Stimulated activated CD8-positive, alpha-beta memory T cell treated with anti-CD3 and anti-CD28 coated beads, Interleukin-12 subunit alpha, Interleukin-12 subunit beta, amount 100 ng/mL, for 4 hours (primary cell): ENCODE measurements at regions not wholly inside any gene's neighbourhood (a gene's known extent, or its start where the extent isn't known, plus 50 kb on each side); places are given as distances from the start of the nearest gene placed in this dataset.
"Not testable (repeated sequence)": the region's sequence is repeated elsewhere in the genome, so short reads cannot be mapped to it uniquely, and the experiment has no call there.

ENCODE experiments used
- DNase-seq: peaks from one replicate; pipeline ENCODE4 v3.0.0-alpha.2; 2020; ENCODE audit warnings: low read depth

DNA sequence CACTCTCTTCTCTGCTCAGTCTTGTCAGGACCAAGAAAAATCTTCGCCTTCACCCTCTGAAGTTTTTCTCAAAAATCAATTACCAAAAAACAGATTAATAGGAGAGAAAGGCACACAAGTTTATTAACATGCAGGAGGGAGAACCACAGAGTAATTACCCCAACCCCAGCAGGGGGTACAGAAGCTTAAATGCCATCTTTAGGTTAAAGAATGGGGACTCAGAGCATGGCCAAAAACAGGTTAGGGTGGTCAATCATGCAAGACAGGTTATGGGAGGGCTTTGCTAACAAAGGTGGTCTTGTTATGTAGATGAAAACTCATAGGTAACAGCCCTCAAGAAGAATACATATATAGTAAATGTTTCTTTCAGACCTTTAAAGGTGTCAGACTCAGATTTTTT is 100.5 kb upstream of the BTN3A2 start:
- no peak for DNase-seq

DNA sequence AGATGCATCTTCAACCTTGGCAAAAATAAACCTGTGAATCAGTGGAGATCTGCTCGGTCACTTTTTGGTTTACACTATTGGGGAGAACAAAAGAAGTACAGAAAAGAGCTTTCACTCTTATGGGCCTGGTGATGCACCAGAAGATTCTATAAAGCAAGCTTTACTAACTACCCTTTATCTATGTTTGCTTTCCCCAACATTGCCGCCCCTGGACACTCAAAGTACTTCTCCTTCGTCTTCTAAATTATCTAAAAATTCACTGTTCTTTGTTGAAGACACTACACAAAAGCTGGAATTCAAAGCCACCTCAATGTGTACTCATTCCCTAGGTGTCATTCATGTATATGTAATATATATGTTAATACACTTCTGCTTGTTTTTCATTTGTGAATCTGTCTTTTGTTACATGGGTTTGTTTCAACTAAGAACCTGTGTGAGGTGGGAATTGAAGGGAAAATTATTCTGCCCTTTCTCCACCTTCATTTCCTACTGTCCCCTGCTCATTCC is 97.9 kb upstream of the BTN3A2 start:
- no peak for DNase-seq

DNA sequence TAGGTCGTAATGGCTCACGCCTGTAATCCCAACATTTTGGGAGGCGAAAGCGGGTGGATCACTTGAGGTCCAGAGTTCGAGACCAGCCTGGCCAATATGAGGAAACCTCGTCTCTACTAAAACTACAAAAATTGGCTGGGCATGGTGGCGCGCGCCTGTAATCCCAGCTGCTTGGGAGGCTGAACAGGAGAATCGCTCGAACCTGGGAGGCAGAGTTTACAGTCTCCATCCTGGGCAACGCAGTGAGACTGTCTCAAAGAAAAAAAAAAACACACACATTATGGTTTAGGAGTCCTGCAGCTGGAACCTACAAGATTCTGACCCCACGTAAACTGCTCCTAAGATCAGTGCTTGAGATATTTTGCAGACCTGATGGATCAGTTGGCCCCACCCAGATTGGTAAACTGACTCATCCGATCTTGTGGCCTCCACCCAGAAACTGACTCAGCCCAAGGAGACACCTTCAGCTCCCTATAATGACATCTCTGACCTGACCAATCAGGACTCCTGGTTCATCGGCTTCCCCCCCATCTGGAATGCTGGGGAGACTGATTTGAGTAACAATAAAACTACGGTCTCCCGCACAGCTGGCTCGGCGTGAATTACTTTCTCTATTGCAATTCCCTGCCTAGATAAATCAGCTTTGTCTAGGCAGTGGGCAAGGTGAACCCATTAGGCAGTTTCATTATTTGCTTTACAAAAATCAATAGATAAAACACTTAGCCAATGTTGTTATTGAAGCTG is 96.2 kb upstream of the BTN3A2 start:
- no peak for DNase-seq

DNA sequence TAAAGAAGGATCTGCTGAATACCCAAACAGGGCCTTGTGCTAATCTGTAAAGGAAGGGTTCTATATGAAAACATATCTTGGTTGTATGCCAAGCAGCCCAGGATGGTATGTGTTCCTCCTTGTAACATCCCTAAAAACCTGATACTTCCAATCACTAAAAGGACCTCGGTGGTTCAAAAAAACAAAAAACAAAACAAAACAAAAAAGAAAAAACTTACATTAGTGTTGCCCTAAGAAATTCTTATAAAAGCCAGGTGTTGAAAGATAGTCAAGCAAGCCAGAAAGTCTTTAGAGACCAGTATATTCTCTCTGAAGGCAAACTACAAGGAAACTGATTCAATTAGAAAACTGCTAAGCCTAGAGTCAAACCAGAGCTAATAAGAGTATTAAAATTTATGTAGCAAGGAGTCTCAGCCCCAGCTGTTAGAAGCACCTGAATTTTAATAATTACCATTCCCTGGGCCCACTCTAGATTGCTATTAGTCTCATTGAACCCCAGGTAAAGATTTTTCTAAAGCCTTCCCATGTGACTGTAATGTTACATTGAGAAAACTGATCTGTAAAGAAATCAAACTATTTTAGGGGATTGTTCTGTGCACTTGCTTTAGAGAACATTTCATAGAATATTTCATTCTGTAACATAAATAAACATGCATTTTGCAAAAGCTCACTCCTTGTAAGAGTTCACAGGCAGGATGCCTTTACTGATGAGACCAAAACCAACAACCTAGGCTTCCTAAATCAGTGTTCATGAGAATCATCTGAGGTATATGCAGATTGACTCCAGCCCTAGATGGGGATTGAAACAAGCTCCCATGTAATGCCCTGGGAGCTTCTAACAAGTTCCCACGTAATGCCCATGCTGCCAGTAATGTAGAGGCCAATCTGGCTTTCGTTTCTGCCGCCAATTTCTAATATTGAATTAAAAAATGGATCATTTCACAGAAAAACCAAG is 95.2 kb upstream of the BTN3A2 start:
- DNase-seq, result no peak

DNA sequence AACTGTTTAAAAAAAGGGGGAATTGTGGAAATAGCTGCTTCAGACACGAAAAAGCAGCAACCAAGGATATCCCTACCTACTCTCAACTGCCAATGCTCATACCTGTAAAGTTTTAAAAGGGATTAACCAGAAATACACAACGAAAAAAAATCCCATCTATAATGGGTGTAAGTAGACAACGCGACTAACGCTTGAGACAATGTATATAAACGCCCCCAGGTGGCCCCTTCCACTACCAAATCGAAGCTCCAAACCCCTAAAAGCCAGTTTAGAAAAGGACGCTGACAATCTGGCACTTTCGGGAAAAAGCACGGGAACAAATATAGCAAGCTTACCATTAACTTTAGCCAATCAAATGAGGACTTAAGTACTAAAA is 94.5 kb upstream of the BTN3A2 start:
- DNase-seq, result no peak

DNA sequence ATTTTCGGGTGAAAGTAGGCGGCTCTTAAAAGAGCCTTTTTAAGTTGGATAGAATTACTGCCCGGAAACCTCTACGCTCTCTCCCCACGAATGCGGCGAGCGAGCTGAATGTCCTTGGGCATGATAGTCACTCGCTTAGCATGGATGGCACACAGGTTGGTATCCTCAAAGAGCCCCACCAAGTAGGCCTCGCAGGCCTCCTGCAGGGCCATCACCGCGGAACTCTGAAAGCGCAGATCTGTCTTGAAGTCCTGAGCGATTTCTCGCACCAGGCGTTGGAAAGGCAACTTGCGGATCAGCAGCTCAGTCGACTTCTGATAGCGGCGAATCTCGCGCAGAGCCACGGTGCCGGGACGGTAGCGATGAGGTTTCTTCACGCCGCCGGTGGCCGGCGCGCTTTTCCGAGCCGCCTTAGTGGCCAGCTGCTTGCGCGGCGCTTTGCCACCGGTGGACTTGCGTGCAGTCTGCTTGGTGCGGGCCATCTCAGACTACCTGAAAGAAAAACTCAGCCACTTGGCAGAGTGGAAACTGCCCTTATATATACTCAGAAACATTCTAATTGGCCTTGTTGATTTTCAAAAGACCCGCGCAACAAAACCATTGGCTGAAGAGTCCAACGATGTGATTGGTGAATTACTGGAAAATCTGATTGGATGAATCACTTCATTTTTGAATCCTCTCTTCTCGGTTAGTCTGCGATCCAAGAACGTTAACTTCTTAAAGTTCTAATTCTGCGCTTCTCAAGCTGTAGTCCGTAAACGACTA is 93.9 kb upstream of the BTN3A2 start:
- DNase-seq, result no peak

DNA sequence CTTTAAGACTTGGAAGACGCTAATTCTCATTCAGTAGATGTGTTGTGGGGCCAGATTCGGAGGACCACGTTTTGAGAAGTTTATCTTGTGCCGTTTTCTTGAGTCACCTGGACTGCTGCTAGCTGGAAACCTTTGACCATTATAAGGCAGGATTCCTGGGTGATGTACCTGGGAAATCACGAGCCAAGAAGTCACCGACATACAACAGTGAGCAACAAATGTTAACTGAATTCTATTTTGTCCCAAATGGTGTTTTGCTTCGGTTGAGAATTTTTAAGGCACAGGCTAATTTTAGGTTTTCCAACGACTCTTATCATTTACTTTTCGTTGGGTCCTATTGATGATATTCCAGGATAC is 93.4 kb upstream of the BTN3A2 start:
- DNase-seq, result no peak

DNA sequence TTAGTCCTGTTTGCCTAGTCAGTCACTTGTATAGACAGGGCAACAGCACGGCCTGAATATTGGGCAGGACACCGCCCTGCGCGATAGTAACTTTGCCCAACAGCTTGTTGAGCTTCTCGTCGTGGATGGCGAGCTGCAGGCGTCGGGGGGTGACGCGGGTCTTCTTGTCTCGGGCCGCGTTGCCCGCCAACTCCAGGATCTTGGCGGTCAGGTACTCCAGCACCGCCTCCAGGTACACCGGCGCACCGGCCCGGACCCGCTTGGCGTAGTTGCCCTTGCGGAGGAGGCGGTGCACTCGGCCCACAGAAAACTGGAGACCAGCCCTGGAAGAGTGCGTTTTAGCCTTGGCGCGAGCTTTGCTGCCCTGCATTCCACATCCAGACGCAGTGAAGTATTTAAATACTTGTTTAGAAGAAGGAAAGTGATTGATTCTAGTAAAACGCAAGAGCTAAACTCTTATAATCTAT is 92.8 kb upstream of the BTN3A2 start:
- no peak for DNase-seq

DNA sequence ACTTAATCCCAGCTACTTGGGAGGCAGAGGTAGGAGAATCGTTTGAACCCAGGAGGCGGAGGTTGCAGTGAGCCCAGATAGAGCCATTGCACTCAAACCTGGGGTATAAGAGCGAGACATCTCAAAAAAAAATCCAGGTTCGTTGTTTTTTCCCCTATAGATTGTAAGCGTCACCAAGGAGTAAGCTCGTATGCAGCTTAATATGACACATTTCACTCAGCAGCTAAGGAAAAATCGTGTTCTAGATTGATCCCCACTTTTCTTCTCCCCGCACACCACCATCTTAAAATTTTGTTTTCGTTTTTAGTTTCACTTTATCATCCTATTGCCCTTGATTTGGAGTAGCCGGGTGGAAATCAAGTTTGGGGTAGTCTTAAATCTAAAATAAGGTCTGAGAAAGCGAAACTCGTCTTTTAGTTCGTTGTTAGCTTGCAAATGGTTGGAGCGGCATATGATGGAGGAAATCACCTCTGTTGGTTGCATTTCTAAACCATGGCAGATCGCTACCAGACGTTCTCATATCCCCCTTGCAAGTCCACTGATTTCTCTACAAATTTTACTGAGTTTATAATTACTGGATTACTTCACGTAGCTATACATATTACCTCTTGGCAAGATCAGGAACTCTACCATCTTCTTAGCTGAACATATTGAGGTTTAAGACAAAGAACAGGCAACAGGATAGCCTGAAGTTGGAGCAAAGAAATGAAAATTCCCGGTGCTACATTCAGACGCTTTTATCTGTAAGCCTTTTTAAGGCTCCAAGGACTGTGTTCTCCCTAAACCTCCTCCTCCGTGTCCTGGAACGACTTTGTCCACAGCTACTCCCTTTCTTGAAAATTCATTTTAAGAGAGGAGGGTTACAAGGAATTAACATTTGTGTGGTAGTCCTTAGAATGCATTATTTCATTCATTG is 91.1 kb upstream of the BTN3A2 start:
- DNase-seq, result no peak

DNA sequence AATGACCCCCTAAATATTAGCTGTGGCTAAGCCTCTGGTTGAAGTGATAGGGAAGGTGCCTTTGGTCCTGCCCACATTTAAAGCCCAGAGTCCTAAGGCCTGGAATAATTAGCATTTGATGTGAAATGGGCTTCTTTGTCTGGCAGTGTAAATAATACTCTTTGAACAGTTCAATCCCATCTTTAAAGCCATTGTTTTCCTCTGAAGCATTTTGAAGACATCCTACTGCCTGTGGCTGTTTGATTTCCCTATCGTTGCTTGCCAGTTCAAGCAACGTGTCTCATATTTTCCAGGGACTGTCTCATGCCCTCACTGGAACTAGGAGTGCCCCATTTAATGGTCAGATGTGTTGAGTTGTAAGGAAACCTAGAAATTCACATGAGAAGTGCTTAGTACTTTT is 89.3 kb upstream of the BTN3A2 start:
- DNase-seq, result no peak

DNA sequence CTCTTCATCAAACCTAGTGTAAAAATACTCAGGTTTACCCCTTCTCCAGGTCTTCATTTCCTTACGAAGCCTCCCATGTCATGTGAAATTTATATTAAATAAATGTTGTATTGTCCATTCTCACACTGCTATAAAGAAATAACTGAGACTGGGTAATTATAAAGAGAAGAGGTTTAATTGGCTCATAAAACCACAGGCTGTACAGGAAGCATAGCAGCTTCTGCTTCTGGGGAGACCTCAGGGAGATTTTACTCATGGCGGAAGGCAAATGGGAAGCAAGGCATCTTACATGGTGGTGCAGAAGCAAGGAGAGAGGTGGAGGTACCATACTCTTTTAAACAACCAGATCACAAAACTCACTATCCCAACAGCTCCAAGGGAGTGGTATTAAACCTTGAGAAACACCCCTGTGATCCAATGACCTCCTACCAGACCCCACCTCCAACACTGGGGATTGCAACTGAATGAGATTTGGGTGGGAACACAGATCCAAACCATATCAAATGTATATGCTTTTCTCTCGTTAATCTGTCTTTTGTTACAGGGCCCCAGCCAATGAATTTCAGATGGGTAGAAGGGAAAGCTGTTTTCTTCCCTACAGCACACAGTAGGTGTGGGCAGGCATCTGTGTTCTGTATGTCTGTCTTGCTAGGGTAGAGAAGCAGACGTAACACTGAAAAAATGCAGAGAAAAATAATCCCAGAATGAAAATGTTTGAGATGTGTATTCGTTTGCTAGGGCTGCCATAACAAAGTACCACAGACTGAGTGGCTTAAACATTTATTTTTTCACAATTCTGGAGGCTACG is 88.0 kb upstream of the BTN3A2 start:
- DNase-seq, result no peak

DNA sequence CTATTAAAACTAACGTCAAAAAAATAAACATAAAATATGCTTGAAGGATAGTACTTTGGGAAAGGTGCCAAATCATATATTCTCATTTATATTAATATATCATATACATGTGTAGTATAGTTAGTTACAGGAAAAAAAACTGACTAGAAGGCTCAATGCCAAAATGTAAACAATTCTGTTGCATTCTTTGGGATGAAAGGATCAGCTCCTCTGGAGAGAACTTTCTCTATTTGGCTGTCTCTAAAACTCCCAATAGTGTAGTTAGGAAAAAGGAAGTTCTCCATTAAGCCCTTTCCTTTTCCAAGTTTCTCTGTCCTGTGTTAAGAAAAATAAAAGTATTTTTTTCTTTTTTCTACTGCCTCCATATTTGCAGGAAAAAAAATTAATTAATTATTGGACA is 86.5 kb upstream of the BTN3A2 start:
- DNase-seq, result no peak

DNA sequence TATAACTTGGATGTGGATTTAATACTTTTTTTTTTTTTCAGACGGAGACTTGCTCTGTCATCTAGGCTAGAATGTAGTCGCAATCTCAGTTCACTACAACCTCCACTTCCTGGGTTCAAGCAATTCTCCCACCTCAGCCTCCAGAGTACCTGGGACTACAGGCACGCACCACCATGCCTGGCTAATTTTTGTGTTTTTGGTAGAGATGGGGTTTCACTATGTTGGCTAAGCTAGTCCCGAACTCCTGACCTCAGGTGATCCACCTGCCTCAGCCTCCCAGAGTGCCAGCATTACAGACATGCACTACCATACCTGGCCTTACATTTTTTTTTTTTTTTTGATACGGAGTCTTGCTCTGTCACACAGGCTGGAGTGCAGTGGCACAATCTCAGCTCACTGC is 85.6 kb upstream of the BTN3A2 start:
- DNase-seq, result not testable (repeated sequence)

DNA sequence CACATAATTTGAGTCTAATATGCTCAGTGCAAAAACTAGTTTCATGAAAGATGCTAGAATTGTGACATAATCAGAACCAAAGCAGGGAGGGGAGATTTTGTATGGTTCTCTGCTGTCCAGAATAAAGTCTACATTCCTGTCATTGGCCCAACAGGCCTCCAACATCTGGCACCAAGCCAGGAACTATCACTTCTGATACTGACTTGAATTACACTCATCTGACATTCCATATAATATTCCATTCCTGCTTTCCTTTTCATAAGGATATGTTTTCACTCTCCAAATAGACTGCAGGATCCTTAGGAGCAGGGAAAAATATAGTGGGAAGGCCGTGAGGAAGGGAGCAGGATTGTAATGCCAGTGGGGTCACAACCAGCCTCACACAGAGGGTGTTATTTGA is 84.6 kb upstream of the BTN3A2 start:
- no peak for DNase-seq

DNA sequence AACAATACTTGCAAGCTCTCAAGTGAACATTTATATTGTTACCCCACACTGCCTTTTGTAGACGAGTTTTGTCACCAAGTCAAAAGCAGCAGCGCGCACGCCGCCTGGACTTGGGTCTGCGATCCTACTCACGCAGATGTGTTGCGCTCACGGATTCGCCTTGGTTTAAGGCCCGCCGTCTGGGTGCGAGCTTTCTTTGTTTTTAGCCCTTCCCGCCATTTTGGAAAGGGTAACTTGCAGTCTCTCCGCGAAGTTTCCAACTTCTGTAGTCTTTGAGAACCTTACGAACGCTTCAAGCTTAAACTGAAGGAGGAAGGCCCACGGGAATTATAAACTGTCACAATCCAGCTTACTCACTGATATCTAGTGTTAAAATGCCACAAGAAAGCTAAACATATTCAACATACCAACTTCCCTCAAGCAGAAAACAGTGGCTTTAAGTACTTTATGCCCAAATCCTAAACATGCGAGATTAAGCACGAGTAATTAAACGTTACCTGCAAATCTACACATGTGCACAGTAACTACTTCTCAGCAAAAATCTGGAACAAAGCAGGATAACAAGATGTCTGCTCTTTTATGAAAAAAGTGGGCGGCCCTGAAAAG is 80.4 kb upstream of the BTN3A2 start:
- no peak for DNase-seq

DNA sequence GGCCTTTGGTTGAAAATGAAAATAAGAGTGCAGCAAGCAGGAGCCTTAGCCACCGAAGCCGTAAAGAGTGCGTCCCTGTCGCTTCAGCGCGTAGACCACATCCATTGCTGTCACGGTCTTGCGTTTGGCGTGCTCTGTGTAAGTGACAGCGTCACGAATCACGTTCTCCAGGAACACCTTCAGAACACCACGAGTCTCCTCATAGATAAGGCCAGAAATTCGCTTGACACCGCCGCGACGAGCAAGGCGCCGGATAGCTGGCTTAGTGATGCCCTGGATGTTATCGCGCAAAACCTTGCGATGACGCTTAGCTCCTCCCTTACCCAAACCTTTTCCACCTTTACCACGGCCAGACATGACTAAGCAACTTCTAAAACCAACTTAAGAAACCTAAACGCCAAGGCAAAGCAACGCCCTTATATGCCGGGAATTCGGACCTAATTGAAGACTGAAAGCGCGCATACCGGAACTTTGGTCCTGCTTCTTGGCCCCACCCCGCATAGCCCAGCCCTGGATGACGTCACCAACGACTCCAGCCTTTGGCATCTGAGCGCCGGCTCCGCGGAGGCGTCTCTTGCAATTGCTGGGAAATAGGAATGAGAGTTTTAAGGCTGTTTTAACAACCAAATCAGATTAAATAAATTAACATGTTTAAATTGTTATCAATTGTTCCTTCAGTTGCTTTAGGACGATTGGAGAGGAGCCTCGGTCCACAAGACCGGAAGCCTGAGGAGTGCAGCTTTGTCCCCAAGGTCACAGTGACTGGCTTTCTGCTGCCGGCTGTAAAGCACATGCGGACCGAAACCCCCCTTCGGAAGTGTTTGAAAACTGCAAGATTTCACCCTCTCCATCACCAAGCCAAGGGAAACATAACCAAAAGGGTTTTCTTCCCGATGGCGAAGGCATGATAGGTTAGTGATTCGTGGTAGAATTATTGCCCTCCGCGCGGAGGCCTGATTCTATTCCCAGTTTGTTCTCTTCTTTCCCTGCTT is 79.6 kb upstream of the BTN3A2 start:
- DNase-seq, result peak; percentile 85

DNA sequence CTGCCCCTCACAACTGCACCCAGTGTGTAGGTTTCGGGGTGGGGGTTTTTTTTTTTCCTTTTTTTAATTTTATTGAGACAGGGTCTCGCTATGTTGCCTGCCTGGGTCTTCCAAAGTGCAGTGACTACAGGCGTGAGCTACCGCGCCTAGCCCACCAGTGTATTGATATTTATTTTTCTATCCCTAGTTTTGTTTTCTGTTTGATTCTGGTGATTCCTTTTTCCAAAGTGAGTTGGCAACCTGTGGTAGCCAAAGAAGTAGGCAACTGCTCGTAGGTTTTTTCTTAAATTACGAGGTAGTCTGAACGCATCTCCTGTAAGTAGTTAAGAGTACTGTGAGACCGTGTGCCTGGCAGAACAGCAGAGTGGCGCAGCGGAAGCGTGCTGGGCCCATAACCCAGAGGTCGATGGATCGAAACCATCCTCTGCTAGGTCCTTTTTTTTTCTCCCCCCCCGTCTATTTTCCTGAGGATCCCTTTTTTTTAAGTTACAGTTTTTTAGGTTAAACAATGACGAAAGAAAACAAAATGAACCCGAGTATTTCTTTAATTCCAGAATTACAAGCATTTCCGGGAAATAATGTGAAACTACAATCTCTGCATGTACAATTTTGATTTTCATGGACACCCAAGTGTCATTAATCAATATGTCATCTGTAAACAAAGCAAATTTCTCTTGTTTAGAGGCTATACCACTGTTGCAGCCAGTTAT is 78.7 kb upstream of the BTN3A2 start:
- peak; percentile 56 for DNase-seq

DNA sequence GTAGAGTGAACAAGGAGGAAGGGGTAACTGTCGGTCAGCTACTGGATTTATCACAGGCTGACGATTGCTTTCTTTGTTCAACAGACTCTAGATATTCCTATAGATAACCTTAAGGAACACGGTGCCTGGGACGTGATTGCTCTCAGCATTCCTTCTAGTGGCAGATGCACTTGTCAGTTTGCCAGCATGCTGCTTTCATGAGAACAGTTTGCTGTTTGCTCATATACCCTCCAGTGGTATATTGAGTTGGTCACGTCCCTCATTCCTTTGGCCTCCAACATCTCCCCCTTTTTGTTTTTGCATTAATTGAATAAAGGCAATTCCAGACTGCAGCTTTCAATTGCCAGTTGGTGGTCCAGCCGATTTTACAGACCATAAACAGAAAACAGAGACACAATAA is 76.8 kb upstream of the BTN3A2 start:
- DNase-seq, result no peak
